H1 (cell line): ENCODE measurements at regions not wholly inside any gene's neighbourhood (a gene's known extent, or its start where the extent isn't known, plus 50 kb on each side); places are given as distances from the start of the nearest gene placed in this dataset.

Experiments
- CTCF ChIA-PET: fragments of 300-600 bp; sonication (Branson Sonifier 250); formaldehyde crosslinking; loops from one replicate; lab custom pipeline; 2021; ENCODE audit not compliant: partially characterized antibody; lab: Charles Lee
- POLR2A ChIA-PET: fragments of 300-600 bp; sonication (Branson Sonifier 250); formaldehyde crosslinking; loops from one replicate; lab custom pipeline; 2021; ENCODE audit warnings: inconsistent platforms; ENCODE audit not compliant: partially characterized antibody; lab: Charles Lee
- DNase-seq, 2 experiments: peaks; one replicate each; pipeline versions ENCODE4 v3.0.0 to v3.0.0-alpha.2; 2010 to 2022; ENCODE audit warnings: low spot score in 2 of 2, low read depth in 1 of 2, mixed read lengths in 1 of 2
- FAIRE-seq: peaks from 2 replicates; lab custom pipeline; 2011; peaks lifted over from hg19 to GRCh38; lab: Jason Lieb, UNC
- H2AFZ ChIP-seq: 2 replicates; pipeline ENCODE4 v1.8.1; 2012; ENCODE audit warnings: low read length, inconsistent platforms
- H2AK5ac ChIP-seq: 2 replicates; pipeline ENCODE4 v1.6.1; 2013; ENCODE audit warnings: low read depth, low read length
- H2BK120ac ChIP-seq: replicated peaks from 2 replicates; pipeline ENCODE3; 2013; ENCODE audit warnings: low read depth, low read length, inconsistent platforms
- H2BK12ac ChIP-seq: 2 replicates; pipeline ENCODE4 v1.6.1; 2013; ENCODE audit warnings: low read depth, low read length
- H2BK15ac ChIP-seq: 2 replicates; pipeline ENCODE4 v1.6.1; 2013; ENCODE audit warnings: low read length
- H2BK20ac ChIP-seq: 2 replicates; pipeline ENCODE4 v1.6.1; 2013; ENCODE audit warnings: low read length
- H2BK5ac ChIP-seq: 2 replicates; pipeline ENCODE4 v1.6.1; 2013; ENCODE audit warnings: low read depth, low read length
- H3K14ac ChIP-seq: 2 replicates; pipeline ENCODE4 v1.6.1; 2013; ENCODE audit warnings: inconsistent platforms; ENCODE audit not compliant: insufficient read length
- H3K18ac ChIP-seq: 2 replicates; pipeline ENCODE4 v1.6.1; 2013; ENCODE audit warnings: low read length; ENCODE audit errors: extremely low read depth
- H3K23ac ChIP-seq: 2 replicates; pipeline ENCODE4 v1.6.1; 2013; ENCODE audit warnings: inconsistent platforms; ENCODE audit not compliant: insufficient read length
- H3K23me2 ChIP-seq: 2 replicates; pipeline ENCODE4 v1.6.1; 2013; ENCODE audit warnings: low read depth, low read length
- H3K27ac ChIP-seq: 2 replicates; pipeline ENCODE4 v1.6.1; 2011; ENCODE audit warnings: low read depth, low read length, inconsistent platforms
- H3K27me3 ChIP-seq, 4 experiments: replicated peaks in 1 of 4; 1 replicate in 1 of 4; 2 replicates in 3 of 4; pipeline versions ENCODE4 v1.6.1 to v1.8.1; 2011 to 2013; ENCODE audit warnings: low read length in 3 of 4, mild to moderate bottlenecking in 3 of 4, inconsistent platforms in 2 of 4, mixed read lengths in 2 of 4, moderate library complexity in 1 of 4; ENCODE audit not compliant: control insufficient read depth in 3 of 4, insufficient read depth in 3 of 4; ENCODE audit errors: extremely low read depth in 1 of 4
- H3K36me3 ChIP-seq, 4 experiments: 2 replicates each; pipeline versions ENCODE4 v1.6.1 to v1.8.1; 2011 to 2013; ENCODE audit warnings: mild to moderate bottlenecking in 4 of 4, low read length in 3 of 4, moderate library complexity in 2 of 4, control low read depth in 1 of 4, inconsistent platforms in 1 of 4; ENCODE audit not compliant: insufficient read depth in 4 of 4, control insufficient read depth in 2 of 4
- H3K4ac ChIP-seq: replicated peaks from 2 replicates; pipeline ENCODE3; 2013; ENCODE audit warnings: low read length, low read depth, mixed read lengths, inconsistent platforms; ENCODE audit not compliant: insufficient read length
- H3K4me1 ChIP-seq, 4 experiments: replicated peaks in 1 of 4; 1 replicate in 1 of 4; 2 replicates in 3 of 4; pipeline versions ENCODE4 v1.6.1 to v1.8.1; 2011 to 2013; ENCODE audit warnings: low read length in 3 of 4, inconsistent platforms in 2 of 4, mixed read lengths in 1 of 4; ENCODE audit not compliant: insufficient read depth in 4 of 4, control insufficient read depth in 3 of 4
- H3K4me2 ChIP-seq, 2 experiments: 2 replicates each; pipeline versions ENCODE4 v1.6.1 to v1.8.1; 2011 to 2013; ENCODE audit warnings: low read depth in 2 of 2, low read length in 2 of 2, control low read depth in 1 of 2, inconsistent platforms in 1 of 2, mild to moderate bottlenecking in 1 of 2; ENCODE audit not compliant: insufficient read depth in 1 of 2
- H3K4me3 ChIP-seq, 4 experiments: fragments of 200-600, 300-600 bp in 1 of 4; sonication (generic), shearing (Covaris generic), sonication (Bioruptor Twin) in 1 of 4; 2 replicates each; pipeline versions ENCODE4 v1.5.1 to v1.8.1; 2011 to 2016; ENCODE audit warnings: low read length in 4 of 4, low read depth in 3 of 4, control low read depth in 2 of 4, inconsistent platforms in 2 of 4, mild to moderate bottlenecking in 2 of 4, mixed read lengths in 1 of 4, moderate library complexity in 1 of 4; ENCODE audit not compliant: insufficient read depth in 2 of 4; ENCODE audit errors: extremely low read depth in 1 of 4
- H3K56ac ChIP-seq: replicated peaks from 2 replicates; pipeline ENCODE3; 2013; ENCODE audit warnings: low read depth, mild to moderate bottlenecking, mixed read lengths, low read length, inconsistent platforms; ENCODE audit not compliant: insufficient read length
- H3K79me1 ChIP-seq: 2 replicates; pipeline ENCODE4 v1.6.1; 2013; ENCODE audit warnings: low read depth, low read length, control low read depth
- H3K79me2 ChIP-seq, 2 experiments: 2 replicates each; pipeline versions ENCODE4 v1.6.1 to v1.8.1; 2012 to 2013; ENCODE audit warnings: low read length in 2 of 2, mild to moderate bottlenecking in 2 of 2, inconsistent platforms in 1 of 2; ENCODE audit not compliant: insufficient read depth in 2 of 2, control insufficient read depth in 1 of 2
- H3K9ac ChIP-seq, 4 experiments: replicated peaks in 1 of 4; 1 replicate in 1 of 4; 2 replicates in 3 of 4; pipeline versions ENCODE4 v1.6.1 to v1.8.1; 2011 to 2013; ENCODE audit warnings: low read depth in 3 of 4, low read length in 3 of 4, control low read depth in 2 of 4, mild to moderate bottlenecking in 2 of 4, moderate library complexity in 2 of 4, inconsistent platforms in 1 of 4; ENCODE audit errors: extremely low read depth in 1 of 4
- H3K9me3 ChIP-seq, 2 experiments: 2 replicates each; pipeline versions ENCODE4 v1.6.1 to v1.8.1; 2012 to 2013; ENCODE audit warnings: mild to moderate bottlenecking in 2 of 2, moderate library complexity in 2 of 2, control low read depth in 1 of 2, inconsistent platforms in 1 of 2, low read depth in 1 of 2, low read length in 1 of 2, mixed read lengths in 1 of 2; ENCODE audit not compliant: insufficient read depth in 2 of 2
- H4K20me1 ChIP-seq, 2 experiments: replicated peaks in 1 of 2; 2 replicates each; pipeline versions ENCODE3 to v1.8.1; 2011 to 2013; ENCODE audit warnings: inconsistent platforms in 2 of 2, low read length in 2 of 2, mild to moderate bottlenecking in 1 of 2; ENCODE audit not compliant: insufficient read depth in 2 of 2, control insufficient read depth in 1 of 2
- H4K5ac ChIP-seq: 2 replicates; pipeline ENCODE4 v1.6.1; 2013; ENCODE audit warnings: low read length, low read depth, mixed read lengths, inconsistent platforms; ENCODE audit not compliant: insufficient read length
- H4K8ac ChIP-seq: 2 replicates; pipeline ENCODE4 v1.8.0; 2013; ENCODE audit warnings: mild to moderate bottlenecking, moderate library complexity, low read length, inconsistent platforms; ENCODE audit not compliant: insufficient read depth; ENCODE audit errors: extremely low read depth
- H4K91ac ChIP-seq: replicated peaks from 2 replicates; pipeline ENCODE3; 2013; ENCODE audit warnings: low read length, mixed read lengths, inconsistent platforms; ENCODE audit not compliant: insufficient read length
- ASH2L ChIP-seq: fragments of 200-600, 300-600 bp; sonication (generic); IDR thresholded peaks from one replicate; pipeline ENCODE4 v1.7.1; 2017; ENCODE audit warnings: low read length
- CBX5 ChIP-seq: fragments of 300-800, 300-1000 bp; sonication (generic); IDR thresholded peaks from 2 replicates; pipeline ENCODE4 v1.7.1; 2016; ENCODE audit warnings: antibody characterized with exemption, low read length, low read depth
- CTBP2 ChIP-seq: IDR thresholded peaks from 2 replicates; pipeline ENCODE4 v1.7.0; 2011; ENCODE audit warnings: borderline replicate concordance, mild to moderate bottlenecking, moderate library complexity, mixed read lengths, low read length; ENCODE audit not compliant: insufficient read depth, insufficient read length
- GABPA ChIP-seq: IDR thresholded peaks from 2 replicates; pipeline ENCODE4 v1.6.1; 2011; ENCODE audit warnings: mild to moderate bottlenecking, low read length, moderate library complexity, borderline replicate concordance; ENCODE audit not compliant: insufficient read depth
- HDAC2 ChIP-seq, 2 experiments: fragments of 300-600 bp in 1 of 2; sonication (generic) in 1 of 2; IDR thresholded peaks; 2 replicates each; pipeline ENCODE4 v1.6.1; 2011 to 2012; ENCODE audit warnings: low read depth in 2 of 2, low read length in 2 of 2, mild to moderate bottlenecking in 2 of 2, moderate library complexity in 2 of 2, borderline replicate concordance in 1 of 2, inconsistent platforms in 1 of 2
- JUN ChIP-seq: IDR thresholded peaks from 2 replicates; pipeline ENCODE4 v1.6.1; 2011; ENCODE audit warnings: low read depth, mild to moderate bottlenecking, improper control_type of control experiment, low read length
- KDM1A ChIP-seq: fragments of 200-600, 300-600 bp; sonication (generic); IDR thresholded peaks from 2 replicates; pipeline ENCODE4 v1.7.1; 2016; ENCODE audit warnings: mild to moderate bottlenecking, low read length, borderline replicate concordance
- POLR2AphosphoS5 ChIP-seq: IDR thresholded peaks from 2 replicates; pipeline ENCODE4 v1.6.1; 2011; ENCODE audit warnings: low read depth, low read length
- RAD21 ChIP-seq, 2 experiments: IDR thresholded peaks in 1 of 2; conservative IDR thresholded peaks in 1 of 2; 2 replicates each; pipeline ENCODE4 v1.6.1; 2011; ENCODE audit warnings: low read depth in 2 of 2, low read length in 2 of 2, improper control_type of control experiment in 1 of 2, inconsistent platforms in 1 of 2, mild to moderate bottlenecking in 1 of 2, moderate library complexity in 1 of 2
- SRF ChIP-seq: IDR thresholded peaks from 2 replicates; pipeline ENCODE4 v1.6.1; 2011; ENCODE audit warnings: mild to moderate bottlenecking, low read depth, low read length, moderate library complexity
- WGBS, 2 experiments: shearing (Covaris generic) in 1 of 2; methylation state at CpG; one replicate each; pipeline versions ENCODE4 v1.1.6 to v1.1.7; 2013 to 2015; ENCODE audit warnings: low lambda C conversion rate in 2 of 2, mixed read lengths in 2 of 2, inconsistent platforms in 1 of 2, low coverage in 1 of 2, missing lambda C conversion rate in 1 of 2; ENCODE audit not compliant: insufficient replicate concordance in 2 of 2, insufficient coverage in 1 of 2, insufficient read length in 1 of 2; ENCODE audit errors: extremely low coverage in 1 of 2, missing lambda C conversion rate in 1 of 2; 5-methylcytosine and 5-hydroxymethylcytosine counted together

DNA sequence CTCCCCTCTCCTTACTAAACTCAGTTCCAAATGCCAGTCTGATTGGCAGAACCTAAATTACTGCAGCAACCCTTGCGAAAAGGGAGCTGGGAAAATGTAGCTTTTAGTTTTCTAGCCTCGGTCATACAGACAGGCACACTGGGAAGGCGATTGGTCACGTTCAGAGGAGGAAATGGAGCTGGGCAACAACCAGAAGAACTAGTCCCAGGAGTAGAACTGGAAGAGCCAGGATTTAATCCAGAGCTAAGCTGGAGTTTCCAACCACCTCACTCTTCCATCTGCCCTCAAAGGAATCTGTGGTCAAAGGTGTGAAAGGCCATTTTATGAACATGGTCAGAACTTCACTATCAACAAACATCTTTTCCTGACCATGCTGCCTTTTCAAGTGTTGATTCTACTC lies 155.7 kb upstream of the ARHGAP20 start:
- H3K14ac ChIP-seq, result no peak overlapping the region
- H3K79me1 ChIP-seq, result no peaks in the 10 kb centered on the region
- H4K91ac ChIP-seq, result no peak overlapping the region
- no peak overlapping the region for H2BK5ac ChIP-seq
- H3K56ac ChIP-seq, result no peak overlapping the region
- no peaks in the 10 kb centered on the region for H3K4me1 ChIP-seq
- TF ChIP-seq ASH2L (no peak), KDM1A (no peak), JUN (no peak), RAD21 (IDR thresholded peaks at IDR 0.05 in 1 of 2, conservative IDR thresholded peaks at IDR 0.05 in 1 of 2; ENCODE audit: low read depth in 2 of 2, low read length in 2 of 2) (no peak), HDAC2 (IDR thresholded peaks at IDR 0.05; ENCODE audit: borderline replicate concordance in 1 of 2, low read depth in 2 of 2, low read length in 2 of 2) (no peak), GABPA (no peak), SRF (no peak), CBX5 (no peak), CTBP2 (no peak), POLR2AphosphoS5 (no peak)
- H2BK12ac ChIP-seq, result no peak overlapping the region
- no peak overlapping the region for H3K18ac ChIP-seq
- ChIA-PET POLR2A (no interaction called here), CTCF (interaction anchor here (1.2 kb wide), 1 partner anchor 37 kb away, joined by 4 read pairs; no protein-coding TSS in a partner anchor)
- no peak overlapping the region for H4K5ac ChIP-seq
- DNase-seq (no peak), FAIRE-seq (no peak)
- no peaks in the 10 kb centered on the region; a peak in 1 of 8 replicates for H3K36me3 ChIP-seq
- no peak overlapping the region for H2AFZ ChIP-seq
- H3K23me2 ChIP-seq, result no peaks in the 10 kb centered on the region
- H3K27me3 ChIP-seq, result no peaks in the 10 kb centered on the region
- H4K20me1 ChIP-seq, result no peaks in the 10 kb centered on the region
- H3K4me3 ChIP-seq, result no peak overlapping the region
- no peak overlapping the region for H2BK15ac ChIP-seq
- H3K23ac ChIP-seq, result no peak overlapping the region
- H3K4me2 ChIP-seq, result no peak overlapping the region
- H4K8ac ChIP-seq, result no peak overlapping the region
- H3K4ac ChIP-seq, result no peak overlapping the region
- no peak overlapping the region for H3K9ac ChIP-seq
- no peak overlapping the region for H2AK5ac ChIP-seq
- no peak overlapping the region for H3K27ac ChIP-seq
- no peaks in the 10 kb centered on the region for H3K9me3 ChIP-seq
- no peak overlapping the region for H2BK20ac ChIP-seq
- WGBS, 2 experiments, result 75% methylated on average over 2 of the region's 4 CpGs; no CpG with 5 or more reads in 1 of the 2 experiments
- no peaks in the 10 kb centered on the region for H3K79me2 ChIP-seq
- H2BK120ac ChIP-seq, result no peak overlapping the region
